ENCODE measurements at regions not wholly inside any gene's neighbourhood (a gene's known extent, or its start where the extent isn't known, plus 50 kb on each side); places are given as distances from the start of the nearest gene placed in this dataset.
"Not testable (repeated sequence)": the region's sequence is repeated elsewhere in the genome, so short reads cannot be mapped to it uniquely, and the experiment has no call there.

- H3K4me2 ChIP-seq (ENCODE audit: low read length), result no peak overlapping the region
- H3K27me3 ChIP-seq (ENCODE audit: insufficient read depth, low read length), result no peaks in the 10 kb centered on the region
- DNase-seq, result no peak
- H3K18ac ChIP-seq (ENCODE audit: low read length), result no peak overlapping the region
- no peak overlapping the region for H2BK120ac ChIP-seq (ENCODE audit: insufficient read depth, low read length, poor library complexity)
- H3K4me3 ChIP-seq (ENCODE audit: low read depth, low read length), result no peak overlapping the region
- no peak overlapping the region for H2AK5ac ChIP-seq (ENCODE audit: low read length)
- H4K91ac ChIP-seq (ENCODE audit: low read depth, low read length), result no peak overlapping the region
- no peak overlapping the region for H2BK12ac ChIP-seq (ENCODE audit: low read length)
- no CpG with 5 or more reads among the region's 3 CpGs for WGBS (ENCODE audit: extremely low coverage, insufficient coverage, insufficient read length)
- H3K79me1 ChIP-seq (ENCODE audit: low read length), result no peaks in the 10 kb centered on the region
- H3K27ac ChIP-seq (ENCODE audit: low read depth, low read length), result no peak overlapping the region
- no peak overlapping the region for H3K9ac ChIP-seq (ENCODE audit: low read length)
- no peak overlapping the region for H3K14ac ChIP-seq (ENCODE audit: low read length)
- no peak overlapping the region for H2AFZ ChIP-seq (ENCODE audit: insufficient read depth, low read length, poor library complexity)
- H4K8ac ChIP-seq (ENCODE audit: low read depth, low read length), result no peak overlapping the region
- H3K9me3 ChIP-seq (ENCODE audit: insufficient read depth, low read depth, low read length), result no peaks in the 10 kb centered on the region
- H3K4me1 ChIP-seq (ENCODE audit: control insufficient read depth in 1 of 2, insufficient read depth in 2 of 2, low read length in 2 of 2), result no peaks in the 10 kb centered on the region
- H3K4ac ChIP-seq (ENCODE audit: low read depth, low read length), result no peak overlapping the region
- H2BK5ac ChIP-seq (ENCODE audit: low read depth, low read length, poor library complexity), result no peak overlapping the region
- H3K23ac ChIP-seq (ENCODE audit: low read length), result no peak overlapping the region
- H4K12ac ChIP-seq (ENCODE audit: low read depth, low read length), result no peak overlapping the region
- no peaks in the 10 kb centered on the region for H3K36me3 ChIP-seq (ENCODE audit: control insufficient read depth in 1 of 2, insufficient read depth in 2 of 2, low read length in 2 of 2)
- H3K79me2 ChIP-seq (ENCODE audit: control insufficient read depth, insufficient read depth, low read length, poor library complexity), result no peaks in the 10 kb centered on the region
Observed at GRCh38 chr13:65275108-65275507, 1955.0 kb downstream of the PCDH9 start.

GRCh38 chr13:65273811-65274420, 1956.2 kb downstream of the PCDH9 start:
- WGBS (ENCODE audit: extremely low coverage, insufficient coverage, insufficient read length), result no CpG with 5 or more reads among the region's 6 CpGs
- not testable (repeated sequence) for H4K91ac ChIP-seq (ENCODE audit: low read depth, low read length); H2BK12ac ChIP-seq (ENCODE audit: low read length); H3K79me2 ChIP-seq (ENCODE audit: control insufficient read depth, insufficient read depth, low read length, poor library complexity); H3K9ac ChIP-seq (ENCODE audit: low read length); H2BK5ac ChIP-seq (ENCODE audit: low read depth, low read length, poor library complexity); H3K9me3 ChIP-seq (ENCODE audit: insufficient read depth, low read depth, low read length); H2AFZ ChIP-seq (ENCODE audit: insufficient read depth, low read length, poor library complexity); H3K27me3 ChIP-seq (ENCODE audit: insufficient read depth, low read length); H2AK5ac ChIP-seq (ENCODE audit: low read length); H3K36me3 ChIP-seq (ENCODE audit: control insufficient read depth in 1 of 2, insufficient read depth in 2 of 2, low read length in 2 of 2); H4K8ac ChIP-seq (ENCODE audit: low read depth, low read length); H3K4me1 ChIP-seq (ENCODE audit: control insufficient read depth in 1 of 2, insufficient read depth in 2 of 2, low read length in 2 of 2); H3K4ac ChIP-seq (ENCODE audit: low read depth, low read length); H3K27ac ChIP-seq (ENCODE audit: low read depth, low read length); H3K4me3 ChIP-seq (ENCODE audit: low read depth, low read length); H4K12ac ChIP-seq (ENCODE audit: low read depth, low read length); H3K23ac ChIP-seq (ENCODE audit: low read length); DNase-seq; H3K14ac ChIP-seq (ENCODE audit: low read length); H3K79me1 ChIP-seq (ENCODE audit: low read length); H2BK120ac ChIP-seq (ENCODE audit: insufficient read depth, low read length, poor library complexity); H3K4me2 ChIP-seq (ENCODE audit: low read length); H3K18ac ChIP-seq (ENCODE audit: low read length)

- no peak overlapping the region for H3K27ac ChIP-seq (ENCODE audit: low read depth, low read length)
- H3K79me1 ChIP-seq (ENCODE audit: low read length), result no peaks in the 10 kb centered on the region
- no peak overlapping the region for H3K18ac ChIP-seq (ENCODE audit: low read length)
- DNase-seq, result no peak
- H3K36me3 ChIP-seq (ENCODE audit: control insufficient read depth in 1 of 2, insufficient read depth in 2 of 2, low read length in 2 of 2), result no peaks in the 10 kb centered on the region
- no peak overlapping the region for H3K4me3 ChIP-seq (ENCODE audit: low read depth, low read length)
- no peak overlapping the region for H2BK5ac ChIP-seq (ENCODE audit: low read depth, low read length, poor library complexity)
- no peak overlapping the region for H3K4me2 ChIP-seq (ENCODE audit: low read length)
- H4K12ac ChIP-seq (ENCODE audit: low read depth, low read length), result no peak overlapping the region
- H2BK120ac ChIP-seq (ENCODE audit: insufficient read depth, low read length, poor library complexity), result no peak overlapping the region
- H4K91ac ChIP-seq (ENCODE audit: low read depth, low read length), result no peak overlapping the region
- no peak overlapping the region for H2AK5ac ChIP-seq (ENCODE audit: low read length)
- no peaks in the 10 kb centered on the region for H3K4me1 ChIP-seq (ENCODE audit: control insufficient read depth in 1 of 2, insufficient read depth in 2 of 2, low read length in 2 of 2)
- H3K23ac ChIP-seq (ENCODE audit: low read length), result no peak overlapping the region
- no peak overlapping the region for H4K8ac ChIP-seq (ENCODE audit: low read depth, low read length)
- H3K79me2 ChIP-seq (ENCODE audit: control insufficient read depth, insufficient read depth, low read length, poor library complexity), result no peaks in the 10 kb centered on the region
- no peaks in the 10 kb centered on the region for H3K9me3 ChIP-seq (ENCODE audit: insufficient read depth, low read depth, low read length)
- H3K9ac ChIP-seq (ENCODE audit: low read length), result no peak overlapping the region
- H3K27me3 ChIP-seq (ENCODE audit: insufficient read depth, low read length), result no peaks in the 10 kb centered on the region
- H3K4ac ChIP-seq (ENCODE audit: low read depth, low read length), result no peak overlapping the region
- no peak overlapping the region for H3K14ac ChIP-seq (ENCODE audit: low read length)
- no peak overlapping the region for H2BK12ac ChIP-seq (ENCODE audit: low read length)
- no peak overlapping the region for H2AFZ ChIP-seq (ENCODE audit: insufficient read depth, low read length, poor library complexity)
Observed at GRCh38 chr13:65268009-65268408, 1962.1 kb downstream of the PCDH9 start.

GRCh38 chr13:65265988-65266387, 1964.1 kb downstream of the PCDH9 start:
- no peak overlapping the region for H2BK12ac ChIP-seq (ENCODE audit: low read length)
- no peaks in the 10 kb centered on the region for H3K79me2 ChIP-seq (ENCODE audit: control insufficient read depth, insufficient read depth, low read length, poor library complexity)
- no peaks in the 10 kb centered on the region for H3K79me1 ChIP-seq (ENCODE audit: low read length)
- H4K91ac ChIP-seq (ENCODE audit: low read depth, low read length), result no peak overlapping the region
- no peaks in the 10 kb centered on the region for H3K4me1 ChIP-seq (ENCODE audit: control insufficient read depth in 1 of 2, insufficient read depth in 2 of 2, low read length in 2 of 2)
- H3K36me3 ChIP-seq (ENCODE audit: control insufficient read depth in 1 of 2, insufficient read depth in 2 of 2, low read length in 2 of 2), result no peaks in the 10 kb centered on the region
- no peak overlapping the region for H2BK120ac ChIP-seq (ENCODE audit: insufficient read depth, low read length, poor library complexity)
- no peak overlapping the region for H3K18ac ChIP-seq (ENCODE audit: low read length)
- no peak for DNase-seq
- H3K4me3 ChIP-seq (ENCODE audit: low read depth, low read length), result no peak overlapping the region
- H3K23ac ChIP-seq (ENCODE audit: low read length), result no peak overlapping the region
- no peaks in the 10 kb centered on the region for H3K9me3 ChIP-seq (ENCODE audit: insufficient read depth, low read depth, low read length)
- H2BK5ac ChIP-seq (ENCODE audit: low read depth, low read length, poor library complexity), result no peak overlapping the region
- H4K8ac ChIP-seq (ENCODE audit: low read depth, low read length), result no peak overlapping the region
- H2AK5ac ChIP-seq (ENCODE audit: low read length), result no peak overlapping the region
- WGBS (ENCODE audit: extremely low coverage, insufficient coverage, insufficient read length), result no CpG with 5 or more reads among the region's 1 CpG
- no peak overlapping the region for H3K9ac ChIP-seq (ENCODE audit: low read length)
- no peak overlapping the region for H2AFZ ChIP-seq (ENCODE audit: insufficient read depth, low read length, poor library complexity)
- H3K4ac ChIP-seq (ENCODE audit: low read depth, low read length), result no peak overlapping the region
- H3K4me2 ChIP-seq (ENCODE audit: low read length), result no peak overlapping the region
- no peaks in the 10 kb centered on the region for H3K27me3 ChIP-seq (ENCODE audit: insufficient read depth, low read length)
- H3K27ac ChIP-seq (ENCODE audit: low read depth, low read length), result no peak overlapping the region
- H4K12ac ChIP-seq (ENCODE audit: low read depth, low read length), result no peak overlapping the region
- H3K14ac ChIP-seq (ENCODE audit: low read length), result no peak overlapping the region
